H9 (cell line): ENCODE measurements at regions not wholly inside any gene's neighbourhood (a gene's known extent, or its start where the extent isn't known, plus 50 kb on each side); places are given as distances from the start of the nearest gene placed in this dataset.

ENCODE experiments used
- DNase-seq: peaks from one replicate; pipeline ENCODE4 v3.0.0-alpha.2; 2017
- H2AFZ ChIP-seq: one replicate; pipeline ENCODE4 v1.6.1; 2013; ENCODE audit warnings: mild to moderate bottlenecking, low read length, control low read depth, moderate library complexity
- H2AK5ac ChIP-seq: 2 replicates; pipeline ENCODE4 v1.6.1; 2013; ENCODE audit warnings: low read length, control low read depth, mixed read lengths; ENCODE audit not compliant: insufficient read length
- H2BK120ac ChIP-seq: one replicate; pipeline ENCODE4 v1.6.1; 2013; ENCODE audit warnings: low read depth, mild to moderate bottlenecking, low read length, control low read depth, inconsistent platforms; ENCODE audit not compliant: poor library complexity, severe bottlenecking
- H2BK12ac ChIP-seq: 2 replicates; pipeline ENCODE4 v1.6.1; 2013; ENCODE audit warnings: low read length, control low read depth, mixed read lengths, low read depth; ENCODE audit not compliant: insufficient read length
- H2BK15ac ChIP-seq: 2 replicates; pipeline ENCODE4 v1.6.1; 2013; ENCODE audit warnings: low read depth, low read length, control low read depth
- H2BK20ac ChIP-seq: one replicate; pipeline ENCODE4 v1.6.1; 2013; ENCODE audit warnings: low read depth, mild to moderate bottlenecking, low read length, control low read depth, inconsistent platforms; ENCODE audit not compliant: poor library complexity, severe bottlenecking
- H2BK5ac ChIP-seq: 2 replicates; pipeline ENCODE4 v1.6.1; 2013; ENCODE audit warnings: low read length, control low read depth, mixed read lengths; ENCODE audit not compliant: insufficient read length
- H3K14ac ChIP-seq: 2 replicates; pipeline ENCODE4 v1.6.1; 2013; ENCODE audit warnings: low read length, control low read depth; ENCODE audit not compliant: insufficient read depth
- H3K18ac ChIP-seq: 2 replicates; pipeline ENCODE4 v1.6.1; 2013; ENCODE audit warnings: low read depth, mild to moderate bottlenecking, mixed read lengths, low read length, control low read depth; ENCODE audit not compliant: insufficient read length
- H3K23ac ChIP-seq: 2 replicates; pipeline ENCODE4 v1.6.1; 2013; ENCODE audit warnings: low read length, control low read depth, mixed read lengths, low read depth; ENCODE audit not compliant: insufficient read length
- H3K23me2 ChIP-seq: 2 replicates; pipeline ENCODE4 v1.6.1; 2013; ENCODE audit warnings: low read depth, mild to moderate bottlenecking, mixed read lengths, low read length, control low read depth; ENCODE audit not compliant: insufficient read length, poor library complexity, severe bottlenecking
- H3K27ac ChIP-seq: 2 replicates; pipeline ENCODE4 v1.5.1; 2013; ENCODE audit warnings: low read length, control low read depth, mixed read lengths, low read depth; ENCODE audit not compliant: insufficient read length
- H3K27me3 ChIP-seq: 2 replicates; pipeline ENCODE4 v1.6.1; 2013; ENCODE audit warnings: low read length, control low read depth, inconsistent platforms; ENCODE audit not compliant: insufficient read depth
- H3K4ac ChIP-seq: 2 replicates; pipeline ENCODE4 v1.6.1; 2013; ENCODE audit warnings: low read depth, mild to moderate bottlenecking, control low read depth, inconsistent platforms, low read length, moderate library complexity
- H3K4me1 ChIP-seq: 2 replicates; pipeline ENCODE4 v1.6.1; 2013; ENCODE audit warnings: low read length, control low read depth, inconsistent platforms; ENCODE audit not compliant: insufficient read depth
- H3K4me2 ChIP-seq: 2 replicates; pipeline ENCODE4 v1.6.1; 2013; ENCODE audit warnings: low read length, control low read depth, mixed read lengths; ENCODE audit not compliant: insufficient read length, insufficient read depth
- H3K56ac ChIP-seq: 2 replicates; pipeline ENCODE4 v1.6.1; 2013; ENCODE audit warnings: low read depth, mild to moderate bottlenecking, mixed read lengths, low read length, control low read depth; ENCODE audit not compliant: insufficient read length
- H3K79me1 ChIP-seq: 2 replicates; pipeline ENCODE4 v1.6.1; 2013; ENCODE audit warnings: low read depth, mild to moderate bottlenecking, moderate library complexity, low read length, control low read depth, inconsistent platforms; ENCODE audit not compliant: insufficient read depth, poor library complexity, severe bottlenecking
- H3K79me2 ChIP-seq: 2 replicates; pipeline ENCODE4 v1.6.1; 2013; ENCODE audit warnings: low read length, control low read depth, inconsistent platforms; ENCODE audit not compliant: insufficient read depth
- H3K9ac ChIP-seq: 2 replicates; pipeline ENCODE4 v1.6.1; 2013; ENCODE audit warnings: low read length, control low read depth, mixed read lengths; ENCODE audit not compliant: insufficient read length; ENCODE audit errors: extremely low read depth
- H3K9me3 ChIP-seq: one replicate; pipeline ENCODE4 v1.6.1; 2013; ENCODE audit warnings: low read depth, low read length, inconsistent platforms; ENCODE audit not compliant: control insufficient read depth
- H3T11ph ChIP-seq: one replicate; pipeline ENCODE4 v1.6.1; 2013; ENCODE audit warnings: mild to moderate bottlenecking, low read length, control low read depth, inconsistent platforms
- H4K20me1 ChIP-seq: one replicate; pipeline ENCODE4 v1.6.1; 2013; ENCODE audit not compliant: control insufficient read depth, insufficient read length, insufficient read depth
- H4K5ac ChIP-seq: 2 replicates; pipeline ENCODE4 v1.6.1; 2013; ENCODE audit warnings: low read depth, mild to moderate bottlenecking, mixed read lengths, low read length, control low read depth; ENCODE audit not compliant: insufficient read length
- H4K8ac ChIP-seq: replicated peaks from 2 replicates; pipeline ENCODE4 v1.6.1; 2013; ENCODE audit warnings: low read length, control low read depth, mixed read lengths, low read depth; ENCODE audit not compliant: insufficient read length
- H4K91ac ChIP-seq: 2 replicates; pipeline ENCODE4 v1.6.1; 2013; ENCODE audit warnings: low read depth, mild to moderate bottlenecking, moderate library complexity, mixed read lengths, low read length, control low read depth; ENCODE audit not compliant: insufficient read length
- H3K27ac Mint-ChIP-seq, 3 experiments: 2 replicates in 2 of 3; 3 replicates in 1 of 3; pipeline ENCODE4 v1.8.0; 2020 to 2021; ENCODE audit warnings: mixed read lengths in 3 of 3, mild to moderate bottlenecking in 1 of 3, moderate library complexity in 1 of 3
- H3K27me3 Mint-ChIP-seq: 2 replicates; pipeline ENCODE4 v1.8.0; 2021; ENCODE audit warnings: low read depth, mild to moderate bottlenecking, moderate library complexity, mixed read lengths
- H3K36me3 Mint-ChIP-seq, 3 experiments: 2 replicates in 2 of 3; 3 replicates in 1 of 3; pipeline ENCODE4 v1.8.0; 2020 to 2021; ENCODE audit warnings: low read depth in 3 of 3, mixed read lengths in 3 of 3; ENCODE audit not compliant: insufficient read depth in 1 of 3
- H3K4me1 Mint-ChIP-seq, 2 experiments: 2 replicates each; pipeline ENCODE4 v1.8.0; 2020; ENCODE audit warnings: mixed read lengths in 2 of 2
- H3K4me3 Mint-ChIP-seq, 2 experiments: 2 replicates in 1 of 2; 3 replicates in 1 of 2; pipeline ENCODE4 v1.8.0; 2020 to 2021; ENCODE audit warnings: mild to moderate bottlenecking in 2 of 2, mixed read lengths in 2 of 2, moderate library complexity in 1 of 2
- H3K9me3 Mint-ChIP-seq, 2 experiments: 2 replicates in 1 of 2; 3 replicates in 1 of 2; pipeline ENCODE4 v1.8.0; 2020; ENCODE audit warnings: mild to moderate bottlenecking in 2 of 2, mixed read lengths in 2 of 2, moderate library complexity in 1 of 2
- WGBS: extraction: QIAGEN DNeasy Blood & Tissue Kit; methylation state at CpG from one replicate; pipeline ENCODE4 v1.1.7; 2013; ENCODE audit warnings: missing lambda C conversion rate, low lambda C conversion rate, mixed read lengths; ENCODE audit not compliant: insufficient read length; ENCODE audit errors: extremely low coverage; 5-methylcytosine and 5-hydroxymethylcytosine counted together
- TF ChIP-seq, protein P1 (sequence below): fragments of 200-600 bp; sonication (generic); conservative IDR thresholded peaks from 3 replicates; pipeline ENCODE4 v1.8.0; 2021; ENCODE audit warnings: antibody characterized with exemption, mild to moderate bottlenecking

GRCh38 chr18:38494065-38494464 is 928.5 kb upstream of the CELF4 start:
- Histone ChIP-seq H3K18ac (no peak overlapping the region), H4K20me1 (no peaks in the 10 kb centered on the region), H3K56ac (no peak overlapping the region), H3K14ac (no peak overlapping the region), H4K8ac (no peak overlapping the region), H2AFZ (peak overlapping the region; percentile 40), H3K4ac (no peak overlapping the region), H2BK20ac (no peak overlapping the region), H3K9ac (no peak overlapping the region), H2BK15ac (no peak overlapping the region), H4K5ac (no peak overlapping the region), H3K23ac (no peak overlapping the region), H3K23me2 (no peaks in the 10 kb centered on the region), H2BK12ac (no peak overlapping the region), H3K4me2 (no peak overlapping the region), H4K91ac (no peak overlapping the region), H3K4me1 (no peaks in the 10 kb centered on the region; the same call in 1 of the 2 replicates), H3T11ph (no peak overlapping the region), H2AK5ac (no peak overlapping the region), H3K79me2 (no peaks in the 10 kb centered on the region), H3K27ac (no peak overlapping the region), H3K27me3 (no peaks in the 10 kb centered on the region), H2BK5ac (no peak overlapping the region), H3K79me1 (no peaks in the 10 kb centered on the region), H3K9me3 (no peaks in the 10 kb centered on the region), H2BK120ac (no peak overlapping the region)
- DNase-seq: no peak
- Mint-ChIP-seq H3K9me3 (no peaks in the 10 kb centered on the region), H3K36me3 (no peaks in the 10 kb centered on the region), H3K27me3 (no peaks in the 10 kb centered on the region), H3K4me1 (peaks cover 5 to 6% of the 10 kb centered on the region in 2 experiments), H3K27ac (peak overlapping the region in 1 of 3 experiments; percentile 17; a peak in 2 of 7 replicates), H3K4me3 (no peak overlapping the region)
- no CpG with 5 or more reads among the region's 2 CpGs for WGBS
- TF ChIP-seq, protein P1, sequence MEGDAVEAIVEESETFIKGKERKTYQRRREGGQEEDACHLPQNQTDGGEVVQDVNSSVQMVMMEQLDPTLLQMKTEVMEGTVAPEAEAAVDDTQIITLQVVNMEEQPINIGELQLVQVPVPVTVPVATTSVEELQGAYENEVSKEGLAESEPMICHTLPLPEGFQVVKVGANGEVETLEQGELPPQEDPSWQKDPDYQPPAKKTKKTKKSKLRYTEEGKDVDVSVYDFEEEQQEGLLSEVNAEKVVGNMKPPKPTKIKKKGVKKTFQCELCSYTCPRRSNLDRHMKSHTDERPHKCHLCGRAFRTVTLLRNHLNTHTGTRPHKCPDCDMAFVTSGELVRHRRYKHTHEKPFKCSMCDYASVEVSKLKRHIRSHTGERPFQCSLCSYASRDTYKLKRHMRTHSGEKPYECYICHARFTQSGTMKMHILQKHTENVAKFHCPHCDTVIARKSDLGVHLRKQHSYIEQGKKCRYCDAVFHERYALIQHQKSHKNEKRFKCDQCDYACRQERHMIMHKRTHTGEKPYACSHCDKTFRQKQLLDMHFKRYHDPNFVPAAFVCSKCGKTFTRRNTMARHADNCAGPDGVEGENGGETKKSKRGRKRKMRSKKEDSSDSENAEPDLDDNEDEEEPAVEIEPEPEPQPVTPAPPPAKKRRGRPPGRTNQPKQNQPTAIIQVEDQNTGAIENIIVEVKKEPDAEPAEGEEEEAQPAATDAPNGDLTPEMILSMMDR: no peak
